CD14-positive monocyte (primary cell): ENCODE measurements at regions not wholly inside any gene's neighbourhood (a gene's known extent, or its start where the extent isn't known, plus 50 kb on each side); places are given as distances from the start of the nearest gene placed in this dataset.

Experiments used
- DNase-seq, 3 donors: peaks; one replicate each; pipeline ENCODE4 v3.0.0-alpha.2; 2011 to 2022
- H2AFZ ChIP-seq: 2 replicates; pipeline ENCODE4 v1.6.0; 2012; ENCODE audit warnings: mild to moderate bottlenecking, low read depth, low read length, inconsistent platforms; ENCODE audit not compliant: insufficient read depth, poor library complexity, severe bottlenecking
- H3K27ac ChIP-seq, 2 donors: 1 replicate in 1 of 2; 2 replicates in 1 of 2; pipeline ENCODE4 v1.5.1; 2012 to 2013; ENCODE audit warnings: low read length in 2 of 2, control low read depth in 1 of 2, inconsistent platforms in 1 of 2, low read depth in 1 of 2, mild to moderate bottlenecking in 1 of 2
- H3K27me3 ChIP-seq, 2 donors: one replicate each; pipeline versions ENCODE4 v1.6.0 to v1.6.1; 2011 to 2013; ENCODE audit warnings: low read length in 2 of 2; ENCODE audit not compliant: control insufficient read depth in 2 of 2, insufficient read depth in 2 of 2
- H3K36me3 ChIP-seq, 2 donors: replicated peaks in 1 of 2; 1 replicate in 1 of 2; 2 replicates in 1 of 2; pipeline versions ENCODE4 v1.5.1 to v1.6.1; 2012 to 2013; ENCODE audit warnings: low read length in 2 of 2, control low read depth in 1 of 2, inconsistent platforms in 1 of 2, mild to moderate bottlenecking in 1 of 2; ENCODE audit not compliant: insufficient read depth in 2 of 2, control insufficient read depth in 1 of 2
- H3K4me1 ChIP-seq, 2 donors: 1 replicate in 1 of 2; 2 replicates in 1 of 2; pipeline versions ENCODE4 v1.5.1 to v1.6.1; 2012 to 2013; ENCODE audit warnings: low read length in 2 of 2, control low read depth in 1 of 2, inconsistent platforms in 1 of 2, mild to moderate bottlenecking in 1 of 2, moderate library complexity in 1 of 2; ENCODE audit not compliant: insufficient read depth in 2 of 2, control insufficient read depth in 1 of 2
- H3K4me2 ChIP-seq: replicated peaks from 2 replicates; pipeline ENCODE3; 2012; ENCODE audit warnings: low read length, moderate library complexity, mild to moderate bottlenecking; ENCODE audit not compliant: poor library complexity, severe bottlenecking; ENCODE audit errors: extremely low read depth
- H3K4me3 ChIP-seq, 3 experiments: fragments of 200-600 bp in 1 of 3; sonication (generic) in 1 of 3; replicated peaks in 1 of 3; 1 replicate in 2 of 3; 2 replicates in 1 of 3; pipeline ENCODE4 v1.5.1; 2011 to 2013; ENCODE audit warnings: low read length in 3 of 3, mild to moderate bottlenecking in 3 of 3, control low read depth in 2 of 3, low read depth in 2 of 3, inconsistent platforms in 1 of 3, moderate library complexity in 1 of 3
- H3K79me2 ChIP-seq: 2 replicates; pipeline ENCODE4 v1.6.0; 2012; ENCODE audit warnings: mild to moderate bottlenecking, control low read depth, inconsistent platforms, low read length, moderate library complexity; ENCODE audit not compliant: insufficient read depth
- H3K9ac ChIP-seq: 2 replicates; pipeline ENCODE4 v1.6.0; 2017; ENCODE audit warnings: low read length, mild to moderate bottlenecking; ENCODE audit not compliant: insufficient read depth, poor library complexity, severe bottlenecking
- H3K9me3 ChIP-seq, 2 donors: replicated peaks in 1 of 2; 1 replicate in 1 of 2; 2 replicates in 1 of 2; pipeline versions ENCODE4 v1.5.1 to v1.6.1; 2012 to 2013; ENCODE audit warnings: low read length in 2 of 2, control low read depth in 1 of 2; ENCODE audit not compliant: control insufficient read depth in 1 of 2, insufficient read depth in 1 of 2
- H4K20me1 ChIP-seq: 2 replicates; pipeline ENCODE4 v1.6.0; 2012; ENCODE audit warnings: mild to moderate bottlenecking, low read length, control low read depth, moderate library complexity; ENCODE audit not compliant: insufficient read depth
- H3K27ac Mint-ChIP-seq, 7 donors: one replicate each; pipeline ENCODE4 v1.8.0; 2020; ENCODE audit warnings: mild to moderate bottlenecking in 7 of 7, mixed read lengths in 7 of 7, moderate library complexity in 6 of 7, inconsistent platforms in 2 of 7
- H3K27me3 Mint-ChIP-seq, 3 donors: one replicate each; pipeline ENCODE4 v1.8.0; 2021 to 2022; ENCODE audit warnings: low read depth in 3 of 3, mild to moderate bottlenecking in 3 of 3, mixed read lengths in 3 of 3, moderate library complexity in 3 of 3, inconsistent platforms in 1 of 3
- H3K36me3 Mint-ChIP-seq, 2 donors: one replicate each; pipeline ENCODE4 v1.8.0; 2020; ENCODE audit warnings: mixed read lengths in 2 of 2, inconsistent platforms in 1 of 2, mild to moderate bottlenecking in 1 of 2
- H3K4me1 Mint-ChIP-seq: one replicate; pipeline ENCODE4 v1.8.0; 2020; ENCODE audit warnings: mild to moderate bottlenecking, mixed read lengths
- H3K4me3 Mint-ChIP-seq, 2 donors: one replicate each; pipeline ENCODE4 v1.8.0; 2020; ENCODE audit warnings: mild to moderate bottlenecking in 2 of 2, mixed read lengths in 2 of 2, moderate library complexity in 1 of 2
- H3K9me3 Mint-ChIP-seq, 7 donors: one replicate each; pipeline ENCODE4 v1.8.0; 2020 to 2022; ENCODE audit warnings: mixed read lengths in 7 of 7, mild to moderate bottlenecking in 6 of 7, moderate library complexity in 6 of 7, inconsistent platforms in 2 of 7
- CTCF ChIP-seq: fragments of 200-600 bp; IDR thresholded peaks from one replicate; pipeline ENCODE4 v1.8.0; 2022; ENCODE audit warnings: antibody characterized with exemption, mild to moderate bottlenecking
- WGBS: methylation state at CpG from one replicate; pipeline ENCODE4 v1.1.5; 2013; ENCODE audit warnings: missing lambda C conversion rate; ENCODE audit not compliant: insufficient coverage; 5-methylcytosine and 5-hydroxymethylcytosine counted together
- intact Hi-C, 2 donors: fragments of 100-400 bp; cut with micrococcal nuclease; formaldehyde crosslinking; loops; one replicate each; pipeline versions ENCODE4 v1.15.0 to v1.15.1; 2023

GRCh38 chr12:71018682-71019081 is 98.1 kb upstream of the PTPRR start:
- no peaks in the 10 kb centered on the region for H3K9me3 ChIP-seq
- Mint-ChIP-seq H3K9me3 (peaks cover 0 to 7% (median 2%) of the 10 kb centered on the region in 7 donors), H3K4me1 (no peaks in the 10 kb centered on the region), H3K4me3 (no peak overlapping the region), H3K27me3 (peaks cover 0 to 2% (median 0%) of the 10 kb centered on the region in 3 donors), H3K27ac (no peak overlapping the region), H3K36me3 (no peaks in the 10 kb centered on the region)
- H3K4me1 ChIP-seq, result no peaks in the 10 kb centered on the region
- H2AFZ ChIP-seq, result no peak overlapping the region
- no peaks in the 10 kb centered on the region for H4K20me1 ChIP-seq
- TF ChIP-seq CTCF, result no peak
- H3K79me2 ChIP-seq, result no peaks in the 10 kb centered on the region
- no peak overlapping the region for H3K4me2 ChIP-seq
- H3K9ac ChIP-seq, result no peak overlapping the region
- DNase-seq, result no peak
- no peaks in the 10 kb centered on the region for H3K36me3 ChIP-seq
- intact Hi-C loops, result no loop called here
- H3K27ac ChIP-seq, result no peak overlapping the region
- H3K27me3 ChIP-seq, result no peaks in the 10 kb centered on the region
- WGBS, result 86% methylated on average over 1 of the region's 2 CpGs
- H3K4me3 ChIP-seq, result no peak overlapping the region

- WGBS, result no CpG with 5 or more reads among the region's 2 CpGs
- Histone ChIP-seq H3K4me2 (no peak overlapping the region), H3K27me3 (no peaks in the 10 kb centered on the region), H3K9ac (no peak overlapping the region), H4K20me1 (no peaks in the 10 kb centered on the region), H3K27ac (no peak overlapping the region), H2AFZ (no peak overlapping the region), H3K36me3 (no peaks in the 10 kb centered on the region), H3K4me3 (no peak overlapping the region), H3K79me2 (no peaks in the 10 kb centered on the region), H3K9me3 (no peaks in the 10 kb centered on the region), H3K4me1 (no peaks in the 10 kb centered on the region)
- intact Hi-C loops, result no loop called here
- no peak for DNase-seq
- Mint-ChIP-seq H3K27ac (no peak overlapping the region), H3K9me3 (peaks cover 0 to 5% (median 0%) of the 10 kb centered on the region in 7 donors), H3K27me3 (peaks cover 0 to 2% (median 0%) of the 10 kb centered on the region in 3 donors), H3K36me3 (no peaks in the 10 kb centered on the region), H3K4me1 (no peaks in the 10 kb centered on the region), H3K4me3 (no peak overlapping the region)
- no peak for TF ChIP-seq CTCF
Observed at GRCh38 chr12:71014180-71014785, 93.7 kb upstream of the PTPRR start.
